Activated CD8-positive, alpha-beta T cell treated with anti-CD3 and anti-CD28 coated beads for 36 hours (primary cell): ENCODE measurements at regions not wholly inside any gene's neighbourhood (a gene's known extent, or its start where the extent isn't known, plus 50 kb on each side); places are given as distances from the start of the nearest gene placed in this dataset.

ENCODE experiments used
- ATAC-seq: fragments of 200-7000 bp; cut with Tn5 transposase; one replicate; pipeline ENCODE4 v1.10.0; 2021; ENCODE audit warnings: mild to moderate bottlenecking, moderate library complexity
- CTCF ChIA-PET: fragments of 350-600 bp; sonication (Branson Sonifier 250); formaldehyde crosslinking; loops from one replicate; lab custom pipeline; 2021; ENCODE audit warnings: antibody characterized with exemption; lab: Charles Lee
- POLR2A ChIA-PET: fragments of 350-600 bp; sonication (Branson Sonifier 250); formaldehyde crosslinking; loops from one replicate; lab custom pipeline; 2021; ENCODE audit warnings: antibody characterized with exemption; lab: Charles Lee
- DNase-seq: peaks from one replicate; pipeline ENCODE4 v3.0.0-alpha.2; 2020
- H3K27ac Mint-ChIP-seq: one replicate; pipeline ENCODE4 v1.8.0; 2021; ENCODE audit warnings: mild to moderate bottlenecking, mixed read lengths
- H3K27me3 Mint-ChIP-seq: one replicate; pipeline ENCODE4 v1.8.0; 2021; ENCODE audit warnings: mixed read lengths
- H3K36me3 Mint-ChIP-seq: one replicate; pipeline ENCODE4 v1.8.0; 2021; ENCODE audit warnings: low read depth, mixed read lengths
- H3K4me1 Mint-ChIP-seq: one replicate; pipeline ENCODE4 v1.8.0; 2021; ENCODE audit warnings: low read depth, mixed read lengths
- H3K4me3 Mint-ChIP-seq: one replicate; pipeline ENCODE4 v1.8.0; 2021; ENCODE audit warnings: mild to moderate bottlenecking, moderate library complexity, mixed read lengths
- H3K9me3 Mint-ChIP-seq: one replicate; pipeline ENCODE4 v1.8.0; 2021; ENCODE audit warnings: mixed read lengths
- intact Hi-C: fragments of 100-400 bp; cut with micrococcal nuclease; formaldehyde crosslinking; loops from one replicate; pipeline ENCODE4 v1.10.0; 2022
- TF ChIP-seq, protein P1 (sequence below): fragments of 200-600 bp; IDR thresholded peaks from one replicate; pipeline ENCODE4 v1.8.0; 2022; ENCODE audit warnings: antibody characterized with exemption, mild to moderate bottlenecking

DNA sequence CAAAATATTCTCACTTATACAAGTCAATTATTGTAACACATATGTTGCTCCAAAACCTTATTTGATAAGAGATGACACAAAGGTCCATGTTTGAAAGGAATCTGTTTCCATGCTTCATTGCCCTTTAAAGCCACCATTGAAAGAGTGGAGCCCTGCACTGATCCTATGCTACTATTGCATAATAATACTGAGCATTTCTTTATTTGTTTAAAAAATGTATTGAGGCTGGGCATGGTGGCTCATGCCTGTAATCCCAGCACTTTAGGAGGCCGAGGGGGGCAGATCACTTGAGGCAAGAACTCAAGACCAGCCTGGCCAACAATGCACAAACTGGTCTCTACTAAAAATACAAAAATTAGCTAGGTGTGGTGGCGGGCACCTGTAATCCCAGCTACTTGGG, 178.8 kb upstream of the STARD13 start:
- Mint-ChIP-seq H3K4me3 (no peak overlapping the region), H3K27me3 (peaks cover 15% of the 10 kb centered on the region), H3K9me3 (no peaks in the 10 kb centered on the region), H3K4me1 (no peaks in the 10 kb centered on the region), H3K36me3 (no peaks in the 10 kb centered on the region), H3K27ac (no peak overlapping the region)
- ATAC-seq (no peak), DNase-seq (no peak)
- ChIA-PET POLR2A (no interaction called here), CTCF (no interaction called here)
- intact Hi-C loops = no loop called here
- TF ChIP-seq, protein P1, sequence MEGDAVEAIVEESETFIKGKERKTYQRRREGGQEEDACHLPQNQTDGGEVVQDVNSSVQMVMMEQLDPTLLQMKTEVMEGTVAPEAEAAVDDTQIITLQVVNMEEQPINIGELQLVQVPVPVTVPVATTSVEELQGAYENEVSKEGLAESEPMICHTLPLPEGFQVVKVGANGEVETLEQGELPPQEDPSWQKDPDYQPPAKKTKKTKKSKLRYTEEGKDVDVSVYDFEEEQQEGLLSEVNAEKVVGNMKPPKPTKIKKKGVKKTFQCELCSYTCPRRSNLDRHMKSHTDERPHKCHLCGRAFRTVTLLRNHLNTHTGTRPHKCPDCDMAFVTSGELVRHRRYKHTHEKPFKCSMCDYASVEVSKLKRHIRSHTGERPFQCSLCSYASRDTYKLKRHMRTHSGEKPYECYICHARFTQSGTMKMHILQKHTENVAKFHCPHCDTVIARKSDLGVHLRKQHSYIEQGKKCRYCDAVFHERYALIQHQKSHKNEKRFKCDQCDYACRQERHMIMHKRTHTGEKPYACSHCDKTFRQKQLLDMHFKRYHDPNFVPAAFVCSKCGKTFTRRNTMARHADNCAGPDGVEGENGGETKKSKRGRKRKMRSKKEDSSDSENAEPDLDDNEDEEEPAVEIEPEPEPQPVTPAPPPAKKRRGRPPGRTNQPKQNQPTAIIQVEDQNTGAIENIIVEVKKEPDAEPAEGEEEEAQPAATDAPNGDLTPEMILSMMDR = no peak

DNA sequence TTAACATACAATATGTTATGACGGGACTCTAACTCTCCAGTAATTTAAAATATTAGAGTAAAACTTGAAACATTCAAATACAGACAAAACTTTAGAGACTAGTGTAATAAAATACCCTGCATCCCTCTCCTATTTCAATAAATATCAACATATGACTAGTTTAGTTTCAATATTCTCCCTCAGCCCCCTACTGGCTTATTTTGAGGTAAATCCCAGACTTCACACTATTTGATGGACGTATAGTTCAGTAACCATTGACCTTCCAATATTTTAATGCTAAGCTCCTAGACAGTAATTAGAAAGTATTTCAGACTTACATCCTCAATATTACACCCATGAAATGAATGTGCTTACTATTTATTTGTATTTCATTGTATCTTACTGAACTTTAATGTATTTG, 180.7 kb upstream of the STARD13 start:
- POLR2A ChIA-PET = no interaction called here
- H3K4me3 Mint-ChIP-seq = no peak overlapping the region
- ATAC-seq (no peak), DNase-seq (no peak)
- CTCF ChIA-PET = no interaction called here
- no peak overlapping the region for H3K27ac Mint-ChIP-seq
- H3K4me1 Mint-ChIP-seq = no peaks in the 10 kb centered on the region
- intact Hi-C loops = no loop called here
- TF ChIP-seq, protein P1 = no peak
- H3K27me3 Mint-ChIP-seq = peaks cover 16% of the 10 kb centered on the region
- peaks cover 3% of the 10 kb centered on the region for H3K9me3 Mint-ChIP-seq
- H3K36me3 Mint-ChIP-seq = no peaks in the 10 kb centered on the region

- ChIA-PET POLR2A (no interaction called here), CTCF (no interaction called here)
- Mint-ChIP-seq H3K4me1 (no peaks in the 10 kb centered on the region), H3K4me3 (no peak overlapping the region), H3K27me3 (peaks cover 12% of the 10 kb centered on the region), H3K27ac (no peak overlapping the region), H3K9me3 (peaks cover 3% of the 10 kb centered on the region), H3K36me3 (no peaks in the 10 kb centered on the region)
- no peak for DNase-seq
- TF ChIP-seq, protein P1 = no peak
- no peak for ATAC-seq
- intact Hi-C loops = no loop called here
Measured at GRCh38 chr13:33467556-33467955, 182.0 kb upstream of the STARD13 start.

DNA sequence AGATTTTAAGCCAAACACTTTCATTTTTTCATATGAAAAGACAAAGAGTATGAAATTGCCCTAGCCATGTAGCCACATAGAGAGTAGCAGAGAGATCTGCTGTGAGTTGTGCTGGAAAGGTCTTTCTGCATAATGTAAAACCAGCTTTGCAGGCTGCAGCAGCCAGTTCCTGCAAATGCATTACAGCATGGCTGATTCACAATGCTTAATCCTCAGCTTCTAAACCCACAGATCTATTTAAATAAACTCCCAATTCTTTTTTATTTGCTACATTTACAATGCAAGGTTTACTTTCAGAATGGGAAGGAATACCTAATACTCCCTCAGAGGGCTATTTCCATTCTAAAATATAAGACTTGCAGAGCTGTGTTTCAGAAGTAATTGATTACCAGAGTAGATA, 185.6 kb upstream of the STARD13 start:
- POLR2A ChIA-PET = no interaction called here

GRCh38 chr13:33472446-33472845, 186.9 kb upstream of the STARD13 start:
- no peak for ATAC-seq
- Mint-ChIP-seq H3K27ac (no peak overlapping the region), H3K9me3 (peaks cover 6% of the 10 kb centered on the region), H3K27me3 (peaks cover 3% of the 10 kb centered on the region), H3K4me3 (no peak overlapping the region), H3K36me3 (no peaks in the 10 kb centered on the region), H3K4me1 (no peaks in the 10 kb centered on the region)
- ChIA-PET POLR2A (no interaction called here), CTCF (no interaction called here)
- TF ChIP-seq, protein P1 = no peak
- no peak for DNase-seq
- intact Hi-C loops = no loop called here

More for the DNA sequence above, 185.6 kb upstream of the STARD13 start:
- H3K27me3 Mint-ChIP-seq = peaks cover 3% of the 10 kb centered on the region
- TF ChIP-seq, protein P1 = no peak
- no peak overlapping the region for H3K4me3 Mint-ChIP-seq
- no peak overlapping the region for H3K27ac Mint-ChIP-seq
- no peaks in the 10 kb centered on the region for H3K36me3 Mint-ChIP-seq
- peaks cover 3% of the 10 kb centered on the region for H3K9me3 Mint-ChIP-seq
- CTCF ChIA-PET = interaction anchor here (0.8 kb wide), 1 partner anchor 24 kb away, joined by 3 read pairs; no protein-coding TSS in a partner anchor
- intact Hi-C loops = no loop called here
- ATAC-seq (no peak), DNase-seq (no peak)
- no peaks in the 10 kb centered on the region for H3K4me1 Mint-ChIP-seq
